ENCODE measurements at regions not wholly inside any gene's neighbourhood (a gene's known extent, or its start where the extent isn't known, plus 50 kb on each side); places are given as distances from the start of the nearest gene placed in this dataset.
"Not testable (repeated sequence)": the region's sequence is repeated elsewhere in the genome, so short reads cannot be mapped to it uniquely, and the experiment has no call there.

GRCh38 chr2:163914486-163914885 lies 178.7 kb upstream of the FIGN start:
- H2AK5ac ChIP-seq (ENCODE audit: low read depth, low read length); H3K18ac ChIP-seq (ENCODE audit: low read length); H3K9ac ChIP-seq (ENCODE audit: low read depth, low read length, poor library complexity); H3K23ac ChIP-seq (ENCODE audit: low read depth, low read length, poor library complexity); H3K27me3 ChIP-seq (ENCODE audit: control insufficient read depth in 3 of 3, insufficient read depth in 3 of 3, low read depth in 1 of 3, low read length in 3 of 3); H2AFZ ChIP-seq (ENCODE audit: low read length); H3K27ac ChIP-seq (replicated peaks; ENCODE audit: low read length); H2BK15ac ChIP-seq (ENCODE audit: low read length); H3K36me3 ChIP-seq (replicated peaks in 1 of 2; ENCODE audit: control insufficient read depth in 2 of 2, insufficient read depth in 2 of 2, low read length in 2 of 2); H3K79me1 ChIP-seq (ENCODE audit: low read depth, low read length); H4K8ac ChIP-seq (ENCODE audit: low read depth, low read length); H3K4me3 ChIP-seq (ENCODE audit: low read length in 2 of 2); H3K4me2 ChIP-seq (ENCODE audit: insufficient read depth, low read length, poor library complexity, severe bottlenecking); H2BK12ac ChIP-seq (ENCODE audit: low read length); H3K4me1 ChIP-seq (ENCODE audit: control insufficient read depth in 2 of 2, insufficient read depth in 1 of 2, low read depth in 1 of 2, low read length in 2 of 2); H4K91ac ChIP-seq (ENCODE audit: low read depth, low read length, poor library complexity); H3K14ac ChIP-seq (ENCODE audit: low read length); H3K4ac ChIP-seq (ENCODE audit: low read length); DNase-seq (ENCODE audit: low spot score); H3K9me3 ChIP-seq (replicated peaks in 1 of 2; ENCODE audit: control insufficient read depth in 2 of 2, insufficient read depth in 1 of 2, low read depth in 1 of 2, low read length in 2 of 2); H2BK120ac ChIP-seq (ENCODE audit: low read depth, low read length); H2BK5ac ChIP-seq (ENCODE audit: low read length): not testable (repeated sequence)
- WGBS, 2 donors (ENCODE audit: extremely low coverage in 2 of 2, insufficient read length in 2 of 2, insufficient replicate concordance in 1 of 2) = no CpG with 5 or more reads among the region's 19 CpGs

DNA sequence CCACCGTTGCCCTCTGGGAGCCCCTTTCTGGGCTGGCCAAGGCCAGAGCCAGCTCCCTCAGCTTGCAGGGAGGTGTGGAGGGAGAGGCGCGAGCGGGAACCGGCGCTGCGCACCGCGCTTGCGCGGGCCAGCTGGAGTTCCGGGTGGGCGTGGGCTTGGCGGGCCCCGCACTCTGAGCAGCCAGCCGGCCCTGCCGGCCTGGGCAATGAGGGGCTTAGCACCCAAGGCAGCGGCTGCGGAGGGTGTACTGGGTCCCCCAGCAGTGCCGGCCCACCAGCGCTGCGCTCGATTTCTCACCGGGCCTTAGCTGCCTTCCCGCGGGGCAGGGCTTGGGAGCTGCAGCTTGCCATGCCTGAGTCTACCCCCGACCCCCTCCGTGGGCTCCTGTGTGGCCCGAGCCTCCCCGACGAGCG lies 177.7 kb upstream of the FIGN start:
- not testable (repeated sequence) for H3K4ac ChIP-seq (ENCODE audit: low read length); H2BK15ac ChIP-seq (ENCODE audit: low read length); H3K4me2 ChIP-seq (ENCODE audit: insufficient read depth, low read length, poor library complexity, severe bottlenecking); H2AK5ac ChIP-seq (ENCODE audit: low read depth, low read length); H2AFZ ChIP-seq (ENCODE audit: low read length); H3K27ac ChIP-seq (replicated peaks; ENCODE audit: low read length); H3K36me3 ChIP-seq (replicated peaks in 1 of 2; ENCODE audit: control insufficient read depth in 2 of 2, insufficient read depth in 2 of 2, low read length in 2 of 2); H2BK120ac ChIP-seq (ENCODE audit: low read depth, low read length); H3K23ac ChIP-seq (ENCODE audit: low read depth, low read length, poor library complexity); H3K79me1 ChIP-seq (ENCODE audit: low read depth, low read length); DNase-seq (ENCODE audit: low spot score); H3K9ac ChIP-seq (ENCODE audit: low read depth, low read length, poor library complexity); H3K4me3 ChIP-seq (ENCODE audit: low read length in 2 of 2); H3K4me1 ChIP-seq (ENCODE audit: control insufficient read depth in 2 of 2, insufficient read depth in 1 of 2, low read depth in 1 of 2, low read length in 2 of 2); H3K27me3 ChIP-seq (ENCODE audit: control insufficient read depth in 3 of 3, insufficient read depth in 3 of 3, low read depth in 1 of 3, low read length in 3 of 3); H2BK12ac ChIP-seq (ENCODE audit: low read length); H4K8ac ChIP-seq (ENCODE audit: low read depth, low read length); H3K18ac ChIP-seq (ENCODE audit: low read length); H2BK5ac ChIP-seq (ENCODE audit: low read length); H3K14ac ChIP-seq (ENCODE audit: low read length); H4K91ac ChIP-seq (ENCODE audit: low read depth, low read length, poor library complexity); H3K9me3 ChIP-seq (replicated peaks in 1 of 2; ENCODE audit: control insufficient read depth in 2 of 2, insufficient read depth in 1 of 2, low read depth in 1 of 2, low read length in 2 of 2)
- no CpG with 5 or more reads among the region's 32 CpGs for WGBS, 2 donors (ENCODE audit: extremely low coverage in 2 of 2, insufficient read length in 2 of 2, insufficient replicate concordance in 1 of 2)

DNA sequence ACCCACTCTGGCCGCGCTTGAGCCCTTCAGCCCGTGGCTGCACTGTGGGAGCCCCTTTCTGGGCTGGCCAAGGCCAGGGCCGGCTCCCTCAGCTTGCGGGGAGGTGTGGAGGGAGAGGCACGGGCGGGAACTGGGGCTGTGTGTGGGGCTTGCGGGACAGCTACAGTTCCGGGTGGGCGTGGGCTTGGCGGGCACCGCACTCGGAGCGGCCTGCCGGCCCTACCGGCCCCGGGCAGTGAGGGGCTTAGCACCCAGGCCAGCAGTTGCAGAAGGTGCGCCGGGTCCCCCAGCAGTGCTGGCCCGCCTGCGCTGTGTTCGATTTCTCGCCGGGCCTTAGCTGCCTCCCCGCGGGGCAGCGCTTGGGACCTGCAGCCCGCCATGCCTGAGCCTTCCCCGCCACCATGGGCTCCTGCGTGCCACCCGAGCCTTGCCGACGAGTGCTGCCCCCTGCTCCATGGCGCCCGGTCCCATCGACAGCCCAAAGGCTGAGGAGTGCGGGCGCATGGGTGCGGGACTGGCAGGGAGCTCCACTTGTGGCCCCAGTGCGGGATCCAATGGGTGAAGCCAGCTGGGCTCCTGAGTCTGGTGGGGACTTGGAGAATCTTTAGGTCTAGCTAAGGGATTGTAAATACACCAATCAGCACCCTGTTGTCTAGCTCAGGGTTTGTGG lies 173.7 kb upstream of the FIGN start:
- no peak for DNase-seq (ENCODE audit: low spot score)
- Histone ChIP-seq H4K8ac (ENCODE audit: low read depth, low read length) (peak overlapping the region; percentile 43), H3K9me3 (replicated peaks in 1 of 2; ENCODE audit: control insufficient read depth in 2 of 2, insufficient read depth in 1 of 2, low read depth in 1 of 2, low read length in 2 of 2) (no peaks in the 10 kb centered on the region), H3K79me1 (ENCODE audit: low read depth, low read length) (no peaks in the 10 kb centered on the region), H3K27me3 (ENCODE audit: control insufficient read depth in 3 of 3, insufficient read depth in 3 of 3, low read depth in 1 of 3, low read length in 3 of 3) (no peaks in the 10 kb centered on the region), H4K91ac (ENCODE audit: low read depth, low read length, poor library complexity) (no peak overlapping the region), H3K27ac (replicated peaks; ENCODE audit: low read length) (no peak overlapping the region), H3K36me3 (replicated peaks in 1 of 2; ENCODE audit: control insufficient read depth in 2 of 2, insufficient read depth in 2 of 2, low read length in 2 of 2) (no peaks in the 10 kb centered on the region), H2AK5ac (ENCODE audit: low read depth, low read length) (no peak overlapping the region), H2AFZ (ENCODE audit: low read length) (no peak overlapping the region), H3K4me3 (ENCODE audit: low read length in 2 of 2) (no peak overlapping the region), H3K9ac (ENCODE audit: low read depth, low read length, poor library complexity) (no peak overlapping the region), H3K4me1 (ENCODE audit: control insufficient read depth in 2 of 2, insufficient read depth in 1 of 2, low read depth in 1 of 2, low read length in 2 of 2) (no peaks in the 10 kb centered on the region), H3K14ac (ENCODE audit: low read length) (no peak overlapping the region), H2BK5ac (ENCODE audit: low read length) (no peak overlapping the region), H3K18ac (ENCODE audit: low read length) (peak overlapping the region; percentile 64), H3K4ac (ENCODE audit: low read length) (no peak overlapping the region), H3K23ac (ENCODE audit: low read depth, low read length, poor library complexity) (no peak overlapping the region), H3K4me2 (ENCODE audit: insufficient read depth, low read length, poor library complexity, severe bottlenecking) (no peak overlapping the region), H2BK15ac (ENCODE audit: low read length) (no peak overlapping the region), H2BK120ac (ENCODE audit: low read depth, low read length) (no peak overlapping the region), H2BK12ac (ENCODE audit: low read length) (peak overlapping the region; percentile 41)
- no CpG with 5 or more reads among the region's 40 CpGs for WGBS, 2 donors (ENCODE audit: extremely low coverage in 2 of 2, insufficient read length in 2 of 2, insufficient replicate concordance in 1 of 2)

DNA sequence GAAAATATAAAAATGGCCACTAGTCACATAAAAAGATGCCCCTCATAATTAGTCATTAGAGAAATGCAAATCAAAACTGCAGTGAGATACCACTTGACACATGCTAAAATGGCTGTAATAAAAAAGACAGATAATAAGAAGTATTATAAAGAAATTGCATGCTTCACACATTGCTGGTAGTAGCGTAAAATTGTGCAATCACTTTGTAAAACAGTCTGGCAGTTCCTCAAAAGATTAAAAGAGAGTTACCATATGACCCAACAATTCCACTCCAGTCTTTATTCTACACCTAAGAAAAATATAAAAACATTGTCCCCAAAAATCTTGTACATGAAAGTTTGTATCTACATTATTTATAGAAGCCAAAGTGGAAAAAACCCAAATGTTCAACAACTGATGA lies 170.6 kb upstream of the FIGN start:
- no peak for DNase-seq (ENCODE audit: low spot score)
- Histone ChIP-seq H3K23ac (ENCODE audit: low read depth, low read length, poor library complexity) (no peak overlapping the region), H4K8ac (ENCODE audit: low read depth, low read length) (no peak overlapping the region), H3K4me2 (ENCODE audit: insufficient read depth, low read length, poor library complexity, severe bottlenecking) (no peak overlapping the region), H3K4ac (ENCODE audit: low read length) (no peak overlapping the region), H3K27ac (replicated peaks; ENCODE audit: low read length) (no peak overlapping the region), H3K27me3 (ENCODE audit: control insufficient read depth in 3 of 3, insufficient read depth in 3 of 3, low read depth in 1 of 3, low read length in 3 of 3) (no peaks in the 10 kb centered on the region), H2AK5ac (ENCODE audit: low read depth, low read length) (no peak overlapping the region), H2BK15ac (ENCODE audit: low read length) (no peak overlapping the region), H2BK12ac (ENCODE audit: low read length) (no peak overlapping the region), H3K79me1 (ENCODE audit: low read depth, low read length) (no peaks in the 10 kb centered on the region), H3K14ac (ENCODE audit: low read length) (no peak overlapping the region), H3K9ac (ENCODE audit: low read depth, low read length, poor library complexity) (no peak overlapping the region), H4K91ac (ENCODE audit: low read depth, low read length, poor library complexity) (no peak overlapping the region), H3K18ac (ENCODE audit: low read length) (no peak overlapping the region), H2AFZ (ENCODE audit: low read length) (no peak overlapping the region), H2BK120ac (ENCODE audit: low read depth, low read length) (no peak overlapping the region), H3K9me3 (replicated peaks in 1 of 2; ENCODE audit: control insufficient read depth in 2 of 2, insufficient read depth in 1 of 2, low read depth in 1 of 2, low read length in 2 of 2) (no peaks in the 10 kb centered on the region), H3K4me1 (ENCODE audit: control insufficient read depth in 2 of 2, insufficient read depth in 1 of 2, low read depth in 1 of 2, low read length in 2 of 2) (no peaks in the 10 kb centered on the region), H2BK5ac (ENCODE audit: low read length) (no peak overlapping the region), H3K36me3 (replicated peaks in 1 of 2; ENCODE audit: control insufficient read depth in 2 of 2, insufficient read depth in 2 of 2, low read length in 2 of 2) (no peaks in the 10 kb centered on the region), H3K4me3 (ENCODE audit: low read length in 2 of 2) (no peak overlapping the region)
- WGBS, 2 donors (ENCODE audit: extremely low coverage in 2 of 2, insufficient read length in 2 of 2, insufficient replicate concordance in 1 of 2) = no CpG with 5 or more reads among the region's 1 CpG

Data from neuronal stem cell (in vitro differentiated cells).